SW 1271 (cell line): ENCODE measurements at regions not wholly inside any gene's neighbourhood (a gene's known extent, or its start where the extent isn't known, plus 50 kb on each side); places are given as distances from the start of the nearest gene placed in this dataset.

Experiments used
- DNase-seq, 2 experiments: peaks; one replicate each; lab custom pipeline; 2025; lab: John Stamatoyannopoulos, UW

- no peak for DNase-seq
Observed at GRCh38 chr11:27858866-27859265, 158.6 kb upstream of the BDNF start.

GRCh38 chr11:27857588-27857987, 157.3 kb upstream of the BDNF start:
- DNase-seq, result no peak

GRCh38 chr11:27857014-27857413, 156.8 kb upstream of the BDNF start:
- DNase-seq, result no peak

DNA sequence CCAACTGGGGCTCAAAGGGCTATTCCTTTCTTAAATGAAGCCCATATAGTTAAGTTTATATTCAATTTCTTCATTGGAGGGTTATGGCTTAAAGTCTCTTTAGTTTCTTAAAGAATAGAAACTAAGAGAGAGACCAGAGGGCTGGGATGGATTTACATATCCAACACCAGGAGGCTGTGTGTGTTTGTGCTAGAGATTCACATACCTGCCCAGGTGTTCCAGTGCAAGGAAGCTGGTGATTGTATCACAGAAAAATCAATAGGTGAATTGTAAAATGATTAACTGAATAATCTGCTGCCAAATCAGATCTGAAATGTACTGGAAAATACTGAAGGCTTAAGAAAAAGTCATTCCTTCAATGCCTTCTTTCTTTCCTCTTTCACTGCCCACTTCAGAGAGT, 148.2 kb upstream of the BDNF start:
- no peak for DNase-seq

DNA sequence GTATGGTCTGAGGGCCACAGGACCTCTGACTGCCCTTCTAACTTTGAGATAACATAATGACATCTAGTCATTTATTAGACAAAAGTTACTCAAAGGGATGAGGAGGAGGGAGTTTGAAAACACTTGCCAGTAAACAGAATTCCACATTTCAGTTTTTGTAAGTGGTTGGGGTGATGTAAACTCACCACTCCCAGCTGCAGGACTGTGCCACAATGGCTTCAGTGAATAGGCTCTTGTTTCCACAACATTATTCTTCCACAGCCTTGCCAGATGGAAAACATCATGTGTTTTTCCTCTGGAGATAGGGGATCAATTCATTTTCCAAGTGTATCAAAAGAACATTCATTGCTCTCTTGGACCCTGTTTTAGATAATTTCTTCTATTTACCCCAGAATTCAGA, 147.2 kb upstream of the BDNF start:
- DNase-seq, result no peak

DNA sequence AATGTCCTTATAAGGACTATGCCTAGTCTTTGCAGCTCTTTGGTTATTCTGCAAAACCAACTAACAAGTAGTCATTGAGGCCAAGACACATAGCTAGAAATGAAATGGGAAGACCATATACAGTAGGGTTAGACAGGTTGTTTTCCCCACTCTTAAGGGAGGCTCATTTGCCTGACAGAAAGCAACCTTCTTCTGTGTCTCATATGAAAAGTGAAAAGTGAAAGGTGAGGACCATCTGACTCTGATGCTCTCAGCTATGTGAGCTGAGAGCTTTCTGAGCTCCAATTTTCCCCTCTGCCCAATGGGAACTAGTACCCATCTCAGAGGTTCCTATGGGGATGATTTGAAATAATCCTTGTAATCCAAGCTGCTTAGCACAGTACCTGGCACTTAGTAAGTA, 142.0 kb upstream of the BDNF start:
- no peak for DNase-seq

DNA sequence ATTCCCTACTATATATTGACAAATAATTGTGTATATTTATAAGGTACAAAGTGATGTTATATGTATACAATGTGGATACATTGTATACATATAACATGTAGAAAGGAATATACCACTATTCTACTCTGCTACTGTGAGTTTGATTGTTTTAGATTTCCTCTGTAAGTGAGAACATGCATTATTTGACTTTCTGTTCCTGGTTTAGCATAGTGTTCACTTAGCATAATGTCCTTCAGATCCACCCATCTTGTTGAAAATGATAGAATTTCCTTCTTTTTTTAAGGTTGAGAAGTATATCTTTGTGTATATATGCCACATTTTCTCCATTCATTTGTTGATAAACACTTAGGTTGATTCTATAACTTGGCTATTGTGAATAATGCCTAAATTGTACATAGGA, 140.8 kb upstream of the BDNF start:
- DNase-seq, result no peak

DNA sequence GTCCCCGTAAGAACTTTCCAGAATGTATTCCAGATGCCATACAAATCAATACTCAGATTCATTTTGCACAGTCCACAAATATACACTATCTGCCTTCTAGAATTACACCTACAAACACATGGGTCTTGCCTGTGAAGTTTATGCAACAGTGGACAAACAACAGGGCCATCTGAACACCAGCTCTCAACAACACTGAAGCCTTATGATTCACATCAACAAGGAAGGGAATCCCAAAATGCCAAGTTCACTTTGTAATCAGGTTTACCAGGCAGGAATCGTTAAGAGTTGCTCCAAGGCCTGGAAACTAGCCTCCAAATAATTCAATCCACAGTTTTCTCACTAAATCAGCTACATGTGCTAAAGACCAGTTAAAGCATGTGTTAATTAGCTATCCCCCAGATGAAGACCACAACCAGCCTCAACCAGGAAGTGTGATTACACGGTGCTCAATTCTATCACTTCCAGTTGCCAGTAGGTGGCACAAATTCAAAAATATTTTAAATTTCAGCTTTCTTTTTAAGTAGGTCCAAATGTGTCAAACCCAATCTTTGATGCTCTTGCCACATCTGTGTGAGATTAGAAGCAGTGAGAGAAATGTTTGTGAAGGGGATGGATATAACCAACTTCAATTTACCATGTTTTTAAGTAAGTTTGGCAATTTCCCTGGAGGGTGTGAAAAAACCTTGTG, 139.1 kb upstream of the BDNF start:
- peak in 1 of 2 experiments; percentile 3 for DNase-seq

DNA sequence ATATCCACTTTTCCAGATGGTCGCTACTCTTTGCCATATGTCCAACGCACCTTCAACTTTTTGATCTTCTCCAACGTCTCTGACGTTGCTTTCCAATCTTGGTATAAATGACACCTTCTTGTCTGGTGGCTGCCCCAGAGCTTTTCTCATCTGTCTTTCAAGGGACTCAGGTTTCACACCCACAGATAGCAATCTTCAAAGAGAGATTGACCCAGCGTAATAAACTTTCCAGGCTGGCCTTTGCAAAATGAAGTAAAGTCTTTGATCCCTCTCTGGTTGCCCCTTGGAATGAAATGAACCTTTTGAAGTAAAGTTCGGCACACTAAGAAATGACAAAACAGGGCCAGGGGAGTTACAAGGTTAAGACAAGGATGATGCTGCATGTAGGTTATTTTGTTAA, 138.4 kb upstream of the BDNF start:
- DNase-seq, result no peak

- no peak for DNase-seq
Observed at GRCh38 chr11:27837895-27838563, 137.8 kb upstream of the BDNF start.

DNA sequence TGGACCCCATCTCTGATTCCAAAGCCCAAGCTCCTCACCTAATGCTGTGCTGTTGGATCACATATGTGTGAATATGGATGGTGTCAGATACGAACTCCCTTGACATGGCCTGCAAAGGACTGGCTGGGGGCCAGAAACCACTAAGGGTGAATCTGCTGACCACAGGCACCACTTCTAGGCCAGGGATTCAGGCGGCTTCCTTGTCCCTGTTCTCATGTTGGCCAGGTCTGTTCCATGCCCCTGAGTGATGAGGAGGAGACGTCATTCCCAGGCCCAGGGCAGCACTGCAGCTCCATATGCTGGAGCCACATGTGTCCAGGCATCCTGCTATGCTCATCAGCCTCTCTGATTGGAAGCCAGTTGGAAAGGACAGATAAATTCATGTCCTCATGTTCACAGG, 130.0 kb upstream of the BDNF start:
- DNase-seq, result no peak

DNA sequence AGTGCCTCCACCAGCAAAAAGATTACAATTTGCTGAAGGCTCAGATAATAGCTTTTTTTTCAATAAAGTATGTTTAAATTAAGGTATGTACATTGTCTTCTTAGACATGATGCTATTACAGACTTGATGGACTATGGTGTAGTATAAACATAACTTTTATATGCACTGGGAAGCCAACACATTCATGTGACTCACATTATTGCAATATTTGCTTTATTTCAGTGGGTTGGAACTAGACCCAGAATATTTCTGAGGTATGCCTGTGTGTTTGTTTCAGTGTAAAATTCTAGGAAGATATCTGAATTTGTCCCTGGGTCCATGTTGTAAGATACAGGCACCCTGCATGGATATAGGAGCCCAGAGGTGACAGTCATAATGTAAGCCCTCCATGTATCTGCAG, 120.0 kb upstream of the BDNF start:
- DNase-seq, result no peak

GRCh38 chr11:27816197-27816596, 115.9 kb upstream of the BDNF start:
- DNase-seq, result no peak

DNA sequence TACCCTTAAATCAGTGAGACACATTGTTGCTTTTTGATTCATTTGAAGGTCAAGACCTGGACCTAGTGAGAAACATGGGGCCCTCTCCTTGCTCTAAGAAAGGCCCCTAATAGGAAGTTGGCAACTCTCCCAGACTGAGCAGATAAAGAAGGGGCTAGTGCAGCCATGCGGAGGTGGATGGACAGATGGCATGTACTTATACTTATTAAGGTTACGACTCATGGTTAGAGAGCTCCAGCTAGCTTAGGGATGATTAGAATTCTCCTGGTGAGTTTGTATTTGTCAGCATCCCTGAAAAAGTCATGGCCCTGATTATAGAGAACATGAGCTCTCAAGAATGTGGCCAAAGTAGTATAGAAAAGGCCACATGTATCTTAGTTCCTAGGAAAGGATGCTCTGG, 112.1 kb upstream of the BDNF start:
- DNase-seq, result no peak

DNA sequence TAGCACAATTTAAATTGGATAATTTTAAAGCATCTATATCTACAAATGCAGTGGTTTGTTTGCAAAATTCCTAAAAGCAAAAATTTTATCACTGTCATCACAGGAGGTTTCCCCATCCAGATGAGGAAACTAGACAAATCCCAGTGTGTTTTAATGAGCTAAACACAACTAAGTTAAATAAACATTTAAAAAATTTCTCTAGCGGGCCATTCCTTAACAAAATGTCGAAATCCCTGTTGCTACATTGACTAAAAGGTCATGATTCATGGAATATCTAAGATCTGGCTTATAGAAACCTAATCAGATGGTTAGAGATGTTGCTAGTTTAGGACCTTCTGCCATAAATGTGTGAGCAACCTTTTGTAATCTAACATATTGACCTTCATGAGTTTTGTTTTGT, 107.3 kb upstream of the BDNF start:
- no peak for DNase-seq

- DNase-seq, result no peak
Observed at GRCh38 chr11:27806122-27806521, 105.9 kb upstream of the BDNF start.

DNA sequence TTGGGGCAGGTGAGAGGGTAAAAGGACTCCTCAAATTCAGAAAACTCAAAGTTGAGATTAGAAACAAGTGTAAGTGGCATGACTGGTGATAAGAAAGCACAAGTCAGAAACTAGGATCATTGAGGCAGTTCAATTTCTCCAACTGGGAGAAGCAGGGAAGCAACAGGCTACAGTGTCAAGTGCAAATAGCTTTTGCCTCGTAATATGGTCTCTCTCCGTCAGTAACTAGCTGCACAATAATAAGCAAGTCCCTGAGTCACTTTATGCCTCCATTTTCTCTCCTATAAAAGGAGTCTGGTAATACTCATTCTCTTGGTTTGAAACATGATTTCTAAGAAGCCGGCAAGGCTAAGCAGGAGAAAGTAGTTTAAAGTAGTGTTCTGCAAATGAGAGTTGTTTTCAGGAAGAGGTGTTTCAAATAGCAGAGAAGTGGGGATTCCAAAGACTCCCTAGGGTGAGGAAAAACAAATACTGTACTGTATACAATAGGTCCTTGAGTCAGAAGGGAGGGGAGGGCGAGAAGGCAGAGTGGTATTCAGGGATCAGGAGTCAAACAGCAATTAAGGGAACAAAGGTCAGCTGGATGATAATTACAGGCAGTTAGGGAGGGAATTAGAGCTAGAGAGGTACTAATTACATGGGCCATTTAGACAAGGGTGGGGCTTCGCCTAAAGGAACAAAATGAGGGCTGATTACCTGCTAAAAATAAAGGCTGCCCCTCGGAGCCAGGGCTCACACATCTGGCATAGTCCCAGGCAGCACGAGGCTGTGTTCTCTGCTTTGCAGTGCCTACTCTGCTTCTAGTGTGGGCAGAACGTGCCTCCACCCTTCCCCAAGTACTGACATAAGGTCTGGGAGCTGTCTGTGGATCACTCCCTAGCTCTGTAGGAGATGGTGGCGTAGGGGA, 96.0 kb upstream of the BDNF start:
- DNase-seq, result no peak

- no peak for DNase-seq
Observed at GRCh38 chr11:27786864-27787263, 86.6 kb upstream of the BDNF start.

DNA sequence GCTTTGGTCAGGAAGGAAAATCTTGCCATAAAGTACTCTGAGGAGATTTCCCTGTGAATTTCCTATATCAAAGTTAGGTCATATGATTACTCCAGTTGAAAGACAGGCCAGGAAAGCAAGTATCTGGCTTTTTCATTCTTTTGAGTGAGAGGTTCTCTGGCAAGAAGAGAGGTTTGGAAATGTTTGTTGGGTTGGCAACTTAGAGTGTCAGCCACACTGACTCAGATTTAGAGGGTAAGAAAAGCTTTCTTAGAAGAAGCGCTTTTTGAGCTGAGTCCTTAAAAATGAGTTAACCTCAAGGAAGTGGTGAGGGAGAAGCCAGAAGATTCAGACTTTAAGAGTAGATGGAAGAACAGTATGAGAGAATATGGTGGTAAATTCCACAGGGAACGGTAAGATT, 86.1 kb upstream of the BDNF start:
- DNase-seq, result no peak

GRCh38 chr11:27783701-27784355, 83.6 kb upstream of the BDNF start:
- no peak for DNase-seq

- no peak for DNase-seq
Observed at GRCh38 chr11:27777033-27777432, 76.8 kb upstream of the BDNF start.

GRCh38 chr11:27773884-27774283, 73.6 kb upstream of the BDNF start:
- DNase-seq, result no peak
